Astrocyte (in vitro differentiated cells and primary cell): ENCODE measurements at regions not wholly inside any gene's neighbourhood (a gene's known extent, or its start where the extent isn't known, plus 50 kb on each side); places are given as distances from the start of the nearest gene placed in this dataset.

Experiments used
- EZH2 ChIP-seq: IDR thresholded peaks from 2 replicates; pipeline ENCODE4 v1.6.1; 2012; ENCODE audit warnings: mild to moderate bottlenecking, low read length, inconsistent platforms; ENCODE audit not compliant: insufficient read depth
- TF ChIP-seq, protein P1 (sequence below): IDR thresholded peaks from 2 replicates; pipeline ENCODE4 v1.5.1; 2011; ENCODE audit warnings: low read depth, mild to moderate bottlenecking, inconsistent platforms, low read length, moderate library complexity; ENCODE audit not compliant: insufficient read depth

DNA sequence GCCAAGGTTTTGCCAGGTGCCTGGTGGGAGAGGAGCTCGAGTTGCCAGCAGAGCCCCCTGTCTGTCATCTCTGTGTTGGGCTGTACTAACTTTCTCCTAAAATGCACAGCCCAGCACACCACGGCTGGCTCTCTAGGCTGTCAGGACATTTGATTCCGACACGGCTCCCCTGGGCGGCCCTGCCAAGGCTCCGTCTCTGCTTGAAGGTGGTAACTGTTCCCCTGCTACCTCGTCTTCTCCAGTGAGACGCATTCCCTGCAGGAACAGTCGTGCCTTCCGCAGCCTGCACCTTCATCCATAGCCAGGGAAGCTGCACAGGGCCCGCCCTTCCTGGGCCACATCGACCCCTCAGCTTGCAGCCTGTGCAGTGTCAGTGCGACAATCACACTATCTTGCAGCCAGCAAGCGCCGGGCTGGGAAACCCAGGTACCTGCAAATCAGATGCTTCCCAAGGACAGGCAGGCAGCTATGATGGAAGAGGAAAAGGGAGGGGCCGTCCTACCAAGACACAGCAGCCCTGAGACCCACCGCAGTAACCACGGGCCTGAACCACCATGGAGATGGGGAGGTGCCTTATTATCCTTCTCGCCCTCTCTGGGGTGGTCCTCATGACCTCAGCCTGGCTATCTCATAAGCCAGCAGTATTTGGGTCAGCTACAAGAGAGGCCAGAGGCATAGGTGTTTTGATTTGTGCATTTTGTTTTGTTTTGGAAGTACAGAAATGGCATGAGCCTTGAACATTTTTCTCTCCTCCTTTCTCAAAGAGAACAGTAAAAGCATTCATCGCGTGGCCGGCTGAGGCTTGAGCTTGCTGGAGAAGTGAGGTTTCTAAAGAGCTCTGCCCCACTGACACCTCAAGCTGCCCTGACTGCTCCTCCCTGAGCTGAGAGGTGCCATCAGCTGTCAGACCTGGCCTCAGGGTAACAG lies 361.7 kb upstream of the TNRC6C start:
- TF ChIP-seq EZH2 = no peak
- TF ChIP-seq, protein P1, sequence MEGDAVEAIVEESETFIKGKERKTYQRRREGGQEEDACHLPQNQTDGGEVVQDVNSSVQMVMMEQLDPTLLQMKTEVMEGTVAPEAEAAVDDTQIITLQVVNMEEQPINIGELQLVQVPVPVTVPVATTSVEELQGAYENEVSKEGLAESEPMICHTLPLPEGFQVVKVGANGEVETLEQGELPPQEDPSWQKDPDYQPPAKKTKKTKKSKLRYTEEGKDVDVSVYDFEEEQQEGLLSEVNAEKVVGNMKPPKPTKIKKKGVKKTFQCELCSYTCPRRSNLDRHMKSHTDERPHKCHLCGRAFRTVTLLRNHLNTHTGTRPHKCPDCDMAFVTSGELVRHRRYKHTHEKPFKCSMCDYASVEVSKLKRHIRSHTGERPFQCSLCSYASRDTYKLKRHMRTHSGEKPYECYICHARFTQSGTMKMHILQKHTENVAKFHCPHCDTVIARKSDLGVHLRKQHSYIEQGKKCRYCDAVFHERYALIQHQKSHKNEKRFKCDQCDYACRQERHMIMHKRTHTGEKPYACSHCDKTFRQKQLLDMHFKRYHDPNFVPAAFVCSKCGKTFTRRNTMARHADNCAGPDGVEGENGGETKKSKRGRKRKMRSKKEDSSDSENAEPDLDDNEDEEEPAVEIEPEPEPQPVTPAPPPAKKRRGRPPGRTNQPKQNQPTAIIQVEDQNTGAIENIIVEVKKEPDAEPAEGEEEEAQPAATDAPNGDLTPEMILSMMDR = no peak
